ENCODE measurements at regions not wholly inside any gene's neighbourhood (a gene's known extent, or its start where the extent isn't known, plus 50 kb on each side); places are given as distances from the start of the nearest gene placed in this dataset.

GRCh38 chr22:27264184-27264583, 537.4 kb downstream of the MN1 start:
- no peak for DNase-seq

GRCh38 chr22:27267145-27267544, 534.4 kb downstream of the MN1 start:
- DNase-seq = no peak

DNA sequence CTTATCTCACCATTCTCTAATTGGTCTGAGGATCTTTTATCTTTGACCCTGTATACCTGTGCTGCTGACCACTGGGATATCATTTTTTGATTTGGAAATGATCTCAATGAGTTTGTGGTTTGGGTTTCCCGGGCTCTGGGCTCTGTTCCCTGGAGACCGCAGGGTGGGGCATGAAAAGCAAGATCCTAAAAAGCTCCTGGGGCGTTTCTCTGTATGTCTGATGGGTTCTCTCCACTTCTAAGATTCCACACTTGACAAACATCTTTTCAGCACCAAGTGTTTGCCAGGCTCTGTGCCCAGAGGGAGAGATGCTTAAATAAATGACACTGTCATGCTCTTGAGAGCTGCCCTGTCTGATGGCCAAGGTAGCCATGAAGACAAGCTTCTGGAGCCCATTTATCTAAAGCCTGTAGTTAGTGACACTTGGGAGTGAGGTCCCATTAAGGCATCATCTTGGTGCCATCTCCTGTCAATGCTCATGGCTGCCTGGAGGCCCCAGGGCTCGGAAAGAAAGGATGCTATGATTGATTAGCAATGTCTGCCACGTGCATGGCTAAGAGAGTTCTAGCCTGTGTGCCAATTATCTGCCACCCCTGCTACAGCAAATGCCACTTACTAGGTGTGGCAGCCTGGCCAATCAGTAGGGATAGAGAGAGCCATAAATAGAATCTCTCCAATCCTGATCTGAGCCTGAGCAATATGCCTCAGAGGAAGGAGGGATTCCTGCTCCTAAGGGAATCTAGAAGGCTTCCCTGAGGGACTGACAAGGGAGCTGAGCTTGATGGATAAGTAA, 531.6 kb downstream of the MN1 start:
- DNase-seq = no peak

- DNase-seq = no peak
These were observed 530.6 kb downstream of the MN1 start for GRCh38 chr22:27270818-27271510.

DNA sequence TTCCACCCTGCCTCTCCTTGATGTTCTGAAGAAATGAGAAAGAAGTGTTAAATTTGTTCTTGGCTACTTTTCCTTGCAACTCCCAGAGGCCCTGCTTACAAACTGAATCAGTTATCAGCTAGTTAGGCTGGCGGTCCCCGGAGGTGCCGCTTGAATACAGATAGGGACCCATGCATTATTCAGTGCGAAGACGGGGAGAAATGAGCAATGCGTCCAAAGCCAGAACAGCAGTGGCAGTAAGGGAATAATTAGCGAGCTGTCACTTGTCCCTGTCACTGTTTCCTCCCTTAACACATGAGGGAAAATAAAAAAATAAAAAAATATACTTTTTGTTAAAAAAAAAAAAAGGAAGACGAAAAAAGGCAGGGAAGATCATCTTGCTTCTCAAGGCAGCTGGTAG, 528.1 kb downstream of the MN1 start:
- no peak for DNase-seq

- DNase-seq = no peak
These were observed 527.7 kb downstream of the MN1 start for GRCh38 chr22:27273853-27274252.

GRCh38 chr22:27274770-27275449, 526.6 kb downstream of the MN1 start:
- no peak for DNase-seq

DNA sequence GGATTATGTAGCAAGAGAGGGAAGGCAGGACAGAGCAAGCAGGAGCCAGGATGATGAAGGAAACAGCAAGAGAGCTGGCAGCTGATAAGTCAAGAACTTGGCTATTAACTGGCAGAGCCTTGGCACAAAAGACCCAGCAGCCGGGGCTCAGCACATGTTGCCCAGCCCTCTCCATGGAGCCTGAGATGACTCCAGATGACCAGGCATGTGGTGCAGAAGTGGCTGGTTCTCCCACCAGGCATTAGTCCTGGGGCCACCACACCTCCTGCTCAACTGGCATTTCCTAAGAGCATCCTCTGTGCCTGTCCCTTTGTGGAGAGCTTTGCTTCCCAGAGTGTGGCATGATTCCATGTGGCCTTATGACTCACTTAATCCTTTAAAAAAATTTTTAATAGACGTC, 522.6 kb downstream of the MN1 start:
- DNase-seq = no peak

DNA sequence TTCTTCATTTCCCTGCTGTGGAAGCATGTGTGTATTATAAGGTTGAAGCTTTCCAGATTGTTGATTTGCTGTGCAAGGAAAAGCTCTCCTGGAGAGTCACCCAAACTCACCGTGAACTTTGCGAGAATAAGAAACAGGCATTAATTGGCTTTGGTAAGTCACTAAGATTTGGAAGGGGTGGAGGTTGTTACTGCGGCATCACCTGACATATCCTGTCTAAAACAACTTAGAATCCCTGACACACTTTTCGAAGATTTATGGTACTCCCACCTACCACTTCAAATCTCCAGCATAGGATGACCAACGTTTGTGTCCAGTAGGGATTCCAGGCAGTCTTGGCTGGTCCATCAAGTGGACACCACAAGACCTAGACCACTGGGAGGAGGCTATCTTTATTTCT, 518.3 kb downstream of the MN1 start:
- DNase-seq = no peak

DNA sequence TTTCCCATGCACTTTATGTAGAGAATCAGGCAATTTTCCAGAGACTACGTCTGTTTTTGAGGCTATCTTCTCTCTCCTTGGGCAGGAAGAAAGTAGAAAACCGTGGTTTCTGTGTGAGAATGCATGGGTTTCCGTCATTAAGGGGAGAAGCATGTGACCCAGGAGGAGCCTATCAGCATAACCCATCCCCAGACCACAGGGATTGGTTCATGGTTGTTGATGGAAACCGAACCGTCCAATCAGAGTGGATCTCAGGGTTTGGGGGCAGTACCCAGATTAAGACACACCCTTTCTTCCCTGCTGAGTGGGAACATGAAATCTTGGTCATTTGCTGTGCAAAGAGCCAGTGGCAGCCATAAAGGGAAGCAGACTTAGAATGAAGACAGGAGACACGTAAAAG, 517.8 kb downstream of the MN1 start:
- no peak for DNase-seq

DNA sequence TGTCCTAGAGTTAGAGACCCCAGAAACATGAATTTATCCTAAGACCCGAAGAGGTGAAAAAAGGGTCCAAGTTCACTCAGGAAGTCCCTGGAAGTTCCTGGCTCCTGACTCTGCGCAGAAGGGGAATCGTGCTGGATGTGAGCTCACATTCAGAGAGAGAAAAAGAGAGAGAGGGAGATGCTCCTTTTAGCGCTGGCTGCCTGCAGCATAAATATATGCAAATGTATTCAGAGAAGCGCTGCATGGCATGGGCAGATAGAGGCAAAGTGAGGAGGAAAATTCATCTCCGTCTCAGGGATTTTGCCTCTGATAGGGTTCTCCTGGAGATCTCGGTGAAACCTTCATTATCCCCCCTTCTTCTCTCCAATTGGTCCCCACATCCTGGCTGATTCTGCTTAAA, 517.2 kb downstream of the MN1 start:
- DNase-seq = no peak

DNA sequence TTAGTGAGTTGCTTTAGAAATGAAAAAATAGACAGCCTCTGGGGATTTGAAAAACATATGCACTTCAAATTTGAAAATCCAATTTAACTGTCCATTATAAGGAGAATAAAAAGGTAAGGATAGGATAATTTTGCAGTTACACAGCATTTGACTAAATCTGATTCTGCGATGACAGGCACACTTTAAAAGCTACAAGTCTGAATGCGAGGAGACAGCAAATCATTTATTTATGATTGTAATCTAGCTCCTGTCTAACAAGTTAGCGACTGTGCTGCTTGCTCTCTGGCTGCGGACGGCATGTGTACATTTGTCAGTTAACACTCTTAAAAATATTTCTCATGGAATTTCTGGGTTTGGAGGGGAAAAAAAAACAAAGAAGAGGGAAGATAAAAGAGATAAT, 514.8 kb downstream of the MN1 start:
- no peak for DNase-seq

GRCh38 chr22:27292542-27293299, 508.8 kb downstream of the MN1 start:
- no peak for DNase-seq

DNA sequence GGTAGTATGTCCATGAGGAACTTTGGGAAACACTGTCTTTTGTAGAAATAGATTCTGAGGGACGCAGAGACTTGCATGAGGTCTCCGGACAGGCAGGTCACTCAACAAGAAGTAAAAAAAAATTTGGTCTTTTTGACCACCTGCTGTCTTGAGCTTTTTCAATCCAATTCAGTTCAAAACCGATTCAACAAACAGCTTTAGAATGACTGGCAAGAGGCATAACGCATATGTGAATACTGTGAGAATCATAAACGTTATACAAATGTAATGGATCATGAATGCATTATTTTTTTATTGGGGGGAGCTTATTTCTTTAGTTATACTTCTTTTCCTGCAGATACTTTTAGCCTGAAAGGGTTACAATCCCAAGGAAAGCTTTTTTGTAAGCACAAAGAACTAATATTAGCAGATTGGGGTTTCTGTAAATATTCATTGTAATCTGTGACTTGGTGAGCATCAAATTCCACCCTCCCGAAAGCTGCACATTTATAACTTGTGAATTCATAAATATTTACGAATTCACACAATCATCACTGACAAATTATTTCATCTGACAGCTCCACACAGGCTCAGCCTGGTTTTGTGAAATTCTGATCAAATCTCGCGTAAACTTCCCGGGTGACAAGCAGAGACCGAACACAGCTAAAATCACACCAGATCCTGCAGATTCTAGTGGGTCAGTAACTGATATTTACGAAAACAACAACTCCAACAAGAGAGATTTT, 507.7 kb downstream of the MN1 start:
- DNase-seq = no peak

- DNase-seq = no peak
These were observed 506.5 kb downstream of the MN1 start for GRCh38 chr22:27295040-27295439.

DNA sequence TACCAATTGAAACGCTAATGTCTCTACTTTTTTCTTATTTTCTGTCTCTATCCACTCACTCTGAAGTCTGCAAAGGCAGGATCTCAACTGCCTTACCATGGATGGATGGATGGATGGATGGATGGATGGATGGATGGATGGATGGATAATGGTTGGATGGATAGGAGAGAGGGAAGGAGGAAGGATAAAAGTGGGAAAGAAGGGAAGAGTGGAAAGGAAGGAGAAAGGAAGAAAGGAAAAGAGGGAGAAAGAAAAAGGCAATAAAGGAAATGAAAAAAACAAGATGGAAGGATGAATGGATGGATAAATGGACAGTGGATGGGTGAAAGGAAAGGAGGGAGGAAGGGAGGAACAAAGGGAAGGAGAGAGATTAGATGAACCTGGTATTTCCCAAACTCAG, 506.0 kb downstream of the MN1 start:
- DNase-seq = no peak

DNA sequence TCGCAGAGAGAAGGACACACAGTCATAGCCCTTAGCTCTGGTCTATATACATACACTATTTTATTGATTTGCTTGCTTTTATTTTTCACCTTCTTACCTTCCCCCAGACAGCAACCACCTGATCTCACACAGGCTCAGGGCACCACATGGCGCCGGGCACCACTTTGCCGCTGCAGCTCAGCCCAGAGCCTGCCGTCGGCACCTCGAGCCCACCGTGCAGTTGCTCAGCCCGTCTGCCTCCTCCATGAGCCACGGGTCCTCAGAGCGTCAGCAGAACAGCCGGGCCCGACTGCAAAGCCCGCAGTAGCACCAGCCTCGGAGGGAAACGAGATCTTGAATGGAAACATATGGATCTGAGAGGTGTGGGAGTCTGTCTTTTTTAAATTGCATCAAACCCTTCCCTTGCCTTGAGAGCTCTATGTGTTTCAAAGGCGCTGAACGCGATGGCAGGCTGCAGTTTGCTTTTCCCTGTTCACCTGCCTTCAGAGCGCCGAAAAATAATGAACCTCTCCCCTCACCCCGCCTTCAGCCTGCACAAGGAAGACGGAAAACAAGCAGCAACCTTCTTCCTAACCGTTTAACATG, 505.4 kb downstream of the MN1 start:
- DNase-seq = no peak

GRCh38 chr22:27297125-27297524, 504.4 kb downstream of the MN1 start:
- no peak for DNase-seq

GRCh38 chr22:27298332-27298731, 503.2 kb downstream of the MN1 start:
- DNase-seq = no peak

GRCh38 chr22:27298742-27299141, 502.8 kb downstream of the MN1 start:
- DNase-seq = no peak

DNA sequence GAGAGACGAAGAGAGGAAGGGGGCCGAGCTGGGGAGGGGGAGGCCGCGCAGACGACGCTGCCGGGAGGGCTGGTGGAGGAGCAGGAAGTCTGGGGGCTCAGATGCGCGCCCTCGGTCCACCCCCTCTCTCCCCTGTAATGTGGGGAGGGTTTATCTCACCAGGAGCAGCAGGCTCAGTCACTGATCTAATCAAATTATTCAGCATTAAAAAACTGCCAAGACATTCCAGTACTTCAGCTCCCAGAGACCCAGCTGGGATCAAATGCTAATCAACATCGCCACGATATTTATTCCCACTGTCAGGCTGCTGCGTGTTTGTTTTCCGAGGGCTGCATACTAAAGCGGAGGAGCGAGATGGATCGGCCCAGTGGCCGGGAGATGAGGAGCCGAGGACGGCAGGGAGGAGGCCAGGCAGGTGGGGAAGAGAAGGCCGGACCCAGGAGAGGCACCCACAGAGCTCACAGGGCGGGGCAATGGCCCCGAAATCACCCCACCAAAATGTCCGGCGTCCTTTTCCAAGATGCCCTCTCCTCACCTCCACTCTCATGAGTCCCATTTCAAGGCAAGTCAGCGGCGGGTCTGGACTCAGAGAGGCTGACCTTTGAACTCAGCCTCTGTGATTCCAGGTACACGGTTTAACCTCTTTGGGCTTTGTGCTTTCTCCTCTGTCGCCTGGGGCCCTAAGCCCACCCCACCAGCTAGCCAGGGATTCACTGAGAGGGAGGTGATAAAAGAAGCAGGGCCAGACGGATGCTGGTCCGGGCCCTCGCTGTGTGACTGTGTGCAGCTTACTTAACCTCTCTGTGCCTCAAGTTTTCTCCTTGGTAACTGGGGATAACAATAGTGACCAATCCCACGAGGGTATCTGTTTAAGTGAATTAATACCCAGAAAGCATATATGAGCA, 502.1 kb downstream of the MN1 start:
- DNase-seq = no peak

Measured in NCI-H2081 treated with DMSO at 0.1 percent for 48 hours (cell line).